BLaER1 (cell line): ENCODE measurements at regions not wholly inside any gene's neighbourhood (a gene's known extent, or its start where the extent isn't known, plus 50 kb on each side); places are given as distances from the start of the nearest gene placed in this dataset.

ENCODE experiments used
- H3K27ac ChIP-seq: shearing (Covaris generic); formaldehyde crosslinking; 2 replicates; pipeline ENCODE4 v1.8.1; 2022
- H3K27me3 ChIP-seq: shearing (Covaris generic); formaldehyde crosslinking; 2 replicates; pipeline ENCODE4 v1.8.1; 2022
- H3K36me3 ChIP-seq: shearing (Covaris generic); formaldehyde crosslinking; 2 replicates; pipeline ENCODE4 v1.8.1; 2022
- H3K4me1 ChIP-seq: shearing (Covaris generic); formaldehyde crosslinking; 2 replicates; pipeline ENCODE4 v1.8.1; 2022
- H3K4me2 ChIP-seq: shearing (Covaris generic); formaldehyde crosslinking; 2 replicates; pipeline ENCODE4 v1.8.1; 2022
- H3K4me3 ChIP-seq: shearing (Covaris generic); formaldehyde crosslinking; 2 replicates; pipeline ENCODE4 v1.8.1; 2022
- H3K9ac ChIP-seq: shearing (Covaris generic); formaldehyde crosslinking; 2 replicates; pipeline ENCODE4 v1.8.1; 2022
- H3K9me3 ChIP-seq: shearing (Covaris generic); formaldehyde crosslinking; 2 replicates; pipeline ENCODE4 v1.8.1; 2022
- H4K20me1 ChIP-seq: shearing (Covaris generic); formaldehyde crosslinking; 2 replicates; pipeline ENCODE4 v1.8.1; 2022
- Cebpa-rat ChIP-seq: shearing (Covaris generic); IDR thresholded peaks from 2 replicates; pipeline ENCODE4 v1.8.1; 2022

DNA sequence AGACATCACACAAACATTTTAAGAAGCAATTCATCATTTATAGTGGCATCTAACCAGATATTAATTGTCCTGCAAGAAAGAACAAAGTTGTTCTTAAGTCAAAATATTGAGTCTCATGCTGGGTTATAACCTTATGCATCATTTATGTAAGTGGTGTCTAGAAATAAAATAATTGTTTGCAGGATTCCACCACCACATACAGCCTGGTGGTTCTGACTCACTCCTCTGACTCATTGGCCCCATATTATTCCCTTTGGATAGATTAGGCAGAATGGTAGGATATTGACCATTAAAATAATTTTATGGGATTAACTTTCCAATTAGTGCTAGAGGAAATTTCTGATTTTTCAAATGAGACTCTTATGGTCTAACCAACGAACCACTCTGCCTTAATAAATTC, 384.5 kb downstream of the GRXCR1 start:
- no peaks in the 10 kb centered on the region for H3K9me3 ChIP-seq
- no peaks in the 10 kb centered on the region for H4K20me1 ChIP-seq
- H3K27me3 ChIP-seq = no peaks in the 10 kb centered on the region
- H3K36me3 ChIP-seq = no peaks in the 10 kb centered on the region
- H3K27ac ChIP-seq = no peak overlapping the region
- H3K4me1 ChIP-seq = no peaks in the 10 kb centered on the region
- H3K4me3 ChIP-seq = no peak overlapping the region
- H3K9ac ChIP-seq = no peak overlapping the region
- H3K4me2 ChIP-seq = no peak overlapping the region
- no peak for TF ChIP-seq Cebpa-rat

DNA sequence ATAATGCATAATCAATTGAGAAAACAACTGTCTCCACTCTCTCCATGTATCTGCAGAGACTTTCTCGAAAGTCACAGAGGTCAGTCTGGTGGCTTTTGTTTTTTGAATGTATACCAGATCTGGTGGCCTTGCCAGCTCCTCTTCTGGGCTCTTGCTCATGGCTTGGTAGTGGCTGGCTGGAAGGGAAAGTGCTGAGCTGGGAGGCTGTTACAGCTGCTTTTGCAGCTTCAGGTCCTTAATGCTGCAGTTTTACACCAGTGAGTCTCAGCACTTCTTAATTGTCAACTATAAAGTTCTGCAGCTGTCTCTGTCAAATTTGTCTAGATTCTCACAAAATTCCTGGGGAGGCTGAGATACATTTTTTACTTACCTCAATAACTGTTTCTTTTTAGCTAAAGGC, 390.0 kb downstream of the GRXCR1 start:
- Histone ChIP-seq H3K27me3 (no peaks in the 10 kb centered on the region), H3K4me2 (no peak overlapping the region), H4K20me1 (no peaks in the 10 kb centered on the region), H3K9ac (no peak overlapping the region), H3K4me3 (no peak overlapping the region), H3K4me1 (no peaks in the 10 kb centered on the region), H3K27ac (no peak overlapping the region), H3K9me3 (no peaks in the 10 kb centered on the region), H3K36me3 (no peaks in the 10 kb centered on the region)
- TF ChIP-seq Cebpa-rat = no peak

DNA sequence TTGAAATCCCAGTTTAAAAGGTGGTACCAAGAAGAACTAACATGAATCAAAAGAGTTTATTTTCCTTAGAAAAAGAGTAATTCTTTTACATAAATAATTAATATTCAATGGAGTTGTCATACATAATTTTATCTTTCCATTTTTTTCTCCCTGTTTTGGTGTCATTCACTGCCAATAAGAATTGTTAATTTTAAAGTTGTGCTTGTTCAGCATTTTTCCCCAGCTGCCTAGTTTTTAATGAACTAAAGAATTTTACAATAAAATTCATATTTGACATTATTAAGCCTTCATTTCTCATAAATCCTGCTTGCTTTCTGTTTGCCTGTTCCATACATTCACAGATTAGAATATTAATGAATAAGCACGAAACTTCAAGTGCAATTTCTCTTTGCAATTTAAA, 393.6 kb downstream of the GRXCR1 start:
- Histone ChIP-seq H3K4me2 (no peak overlapping the region), H3K4me3 (no peak overlapping the region), H3K9me3 (no peaks in the 10 kb centered on the region), H3K36me3 (no peaks in the 10 kb centered on the region), H3K4me1 (no peaks in the 10 kb centered on the region), H4K20me1 (no peaks in the 10 kb centered on the region), H3K27me3 (no peaks in the 10 kb centered on the region), H3K9ac (no peak overlapping the region), H3K27ac (no peak overlapping the region)
- TF ChIP-seq Cebpa-rat = no peak

- H3K9ac ChIP-seq = no peak overlapping the region
- no peak overlapping the region for H3K4me3 ChIP-seq
- H3K4me2 ChIP-seq = no peak overlapping the region
- TF ChIP-seq Cebpa-rat = no peak
- H4K20me1 ChIP-seq = no peaks in the 10 kb centered on the region
- H3K9me3 ChIP-seq = no peaks in the 10 kb centered on the region
- H3K27ac ChIP-seq = no peak overlapping the region
- no peaks in the 10 kb centered on the region for H3K36me3 ChIP-seq
- H3K27me3 ChIP-seq = no peaks in the 10 kb centered on the region
- no peaks in the 10 kb centered on the region for H3K4me1 ChIP-seq
Observed at GRCh38 chr4:43296946-43297528, 404.5 kb downstream of the GRXCR1 start.

GRCh38 chr4:43316813-43317212, 424.3 kb downstream of the GRXCR1 start:
- Histone ChIP-seq H3K9ac (no peak overlapping the region), H3K27me3 (no peaks in the 10 kb centered on the region), H3K36me3 (no peaks in the 10 kb centered on the region), H4K20me1 (no peaks in the 10 kb centered on the region), H3K9me3 (peaks cover 10% of the 10 kb centered on the region), H3K27ac (no peak overlapping the region), H3K4me3 (no peak overlapping the region), H3K4me2 (no peak overlapping the region), H3K4me1 (no peaks in the 10 kb centered on the region)
- no peak for TF ChIP-seq Cebpa-rat

GRCh38 chr4:43325220-43325967, 432.9 kb downstream of the GRXCR1 start:
- H3K9me3 ChIP-seq = no peaks in the 10 kb centered on the region

GRCh38 chr4:43330288-43330687, 437.8 kb downstream of the GRXCR1 start:
- H3K9ac ChIP-seq = no peak overlapping the region
- H3K36me3 ChIP-seq = no peaks in the 10 kb centered on the region
- H3K9me3 ChIP-seq = no peaks in the 10 kb centered on the region
- no peaks in the 10 kb centered on the region for H3K4me1 ChIP-seq
- H3K27me3 ChIP-seq = no peaks in the 10 kb centered on the region
- H3K4me2 ChIP-seq = no peak overlapping the region
- no peak overlapping the region for H3K27ac ChIP-seq
- H3K4me3 ChIP-seq = no peak overlapping the region
- H4K20me1 ChIP-seq = no peaks in the 10 kb centered on the region
- TF ChIP-seq Cebpa-rat = no peak

More at GRCh38 chr4:43325220-43325967, 432.9 kb downstream of the GRXCR1 start:
- no peaks in the 10 kb centered on the region for H3K4me1 ChIP-seq
- H3K4me2 ChIP-seq = no peak overlapping the region
- no peaks in the 10 kb centered on the region for H3K36me3 ChIP-seq
- H3K27ac ChIP-seq = no peak overlapping the region
- no peaks in the 10 kb centered on the region for H4K20me1 ChIP-seq
- TF ChIP-seq Cebpa-rat = no peak
- no peak overlapping the region for H3K9ac ChIP-seq
- no peak overlapping the region for H3K4me3 ChIP-seq
- H3K27me3 ChIP-seq = no peaks in the 10 kb centered on the region

DNA sequence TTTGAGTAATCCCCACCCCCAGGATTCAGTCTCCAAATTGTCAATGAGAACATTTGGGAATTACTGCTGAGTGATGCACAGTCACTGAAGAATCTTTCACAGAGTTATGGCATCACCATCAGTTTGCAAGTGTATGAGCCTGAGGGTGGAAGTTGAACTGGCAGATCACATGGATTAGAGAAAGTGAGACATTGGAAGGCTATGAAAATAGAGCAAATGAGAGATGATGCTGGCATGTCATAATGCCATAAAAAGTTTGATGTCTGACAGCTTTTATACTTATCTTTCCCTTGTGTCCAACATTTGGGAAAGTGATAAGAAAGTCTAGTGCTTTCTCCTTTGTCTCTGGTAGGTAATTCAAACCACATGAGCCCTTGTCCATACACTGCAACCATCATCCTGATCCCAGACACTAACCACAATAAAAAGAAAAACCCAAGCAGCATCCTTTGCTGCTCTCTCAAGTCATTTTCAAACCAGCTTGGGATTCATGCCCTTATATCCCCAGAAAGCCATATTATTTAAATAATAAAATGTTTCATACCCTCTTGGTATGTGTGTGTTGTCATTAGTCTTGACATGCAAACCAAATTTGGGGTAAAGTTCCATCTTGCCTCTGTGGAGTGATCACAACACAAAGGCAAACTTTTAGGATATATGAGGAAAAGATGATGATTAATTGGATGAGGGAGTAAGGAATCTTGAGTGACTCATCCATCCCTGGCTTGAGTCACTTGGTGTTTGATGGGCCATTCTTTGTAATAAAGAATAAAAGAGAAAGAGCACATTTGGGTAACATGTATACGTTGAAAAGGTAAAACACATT, 438.9 kb downstream of the GRXCR1 start:
- Histone ChIP-seq H3K4me2 (no peak overlapping the region), H3K27ac (no peak overlapping the region), H3K4me1 (no peaks in the 10 kb centered on the region), H3K4me3 (no peak overlapping the region), H3K36me3 (no peaks in the 10 kb centered on the region), H4K20me1 (no peaks in the 10 kb centered on the region), H3K9ac (no peak overlapping the region), H3K27me3 (no peaks in the 10 kb centered on the region), H3K9me3 (no peaks in the 10 kb centered on the region)
- TF ChIP-seq Cebpa-rat = no peak

GRCh38 chr4:43332052-43332425, 439.5 kb downstream of the GRXCR1 start:
- H3K9me3 ChIP-seq = no peaks in the 10 kb centered on the region
- no peak overlapping the region for H3K27ac ChIP-seq
- no peak overlapping the region for H3K4me3 ChIP-seq

GRCh38 chr4:43337707-43338106, 445.2 kb downstream of the GRXCR1 start:
- no peaks in the 10 kb centered on the region for H3K4me1 ChIP-seq
- H3K9ac ChIP-seq = no peak overlapping the region
- no peaks in the 10 kb centered on the region for H4K20me1 ChIP-seq
- no peaks in the 10 kb centered on the region for H3K9me3 ChIP-seq
- TF ChIP-seq Cebpa-rat = no peak
- H3K4me3 ChIP-seq = no peak overlapping the region
- H3K36me3 ChIP-seq = no peaks in the 10 kb centered on the region
- H3K4me2 ChIP-seq = no peak overlapping the region
- H3K27me3 ChIP-seq = no peaks in the 10 kb centered on the region
- no peak overlapping the region for H3K27ac ChIP-seq

More at GRCh38 chr4:43332052-43332425, 439.5 kb downstream of the GRXCR1 start:
- H3K36me3 ChIP-seq = no peaks in the 10 kb centered on the region
- no peak overlapping the region for H3K9ac ChIP-seq
- no peaks in the 10 kb centered on the region for H4K20me1 ChIP-seq
- no peaks in the 10 kb centered on the region for H3K27me3 ChIP-seq
- H3K4me1 ChIP-seq = no peaks in the 10 kb centered on the region
- H3K4me2 ChIP-seq = no peak overlapping the region
- no peak for TF ChIP-seq Cebpa-rat
